Endothelial cell of umbilical vein (primary cell): ENCODE measurements at regions not wholly inside any gene's neighbourhood (a gene's known extent, or its start where the extent isn't known, plus 50 kb on each side); places are given as distances from the start of the nearest gene placed in this dataset.
"Not testable (repeated sequence)": the region's sequence is repeated elsewhere in the genome, so short reads cannot be mapped to it uniquely, and the experiment has no call there.

Experiments used
- BruUV-seq: library from RNA; stranded (reverse); fragments of 400-500 nt; replicated peaks from 2 replicates; lab custom pipeline; 2021; lab: Mats Ljungman, UMichigan
- CTCF ChIA-PET: fragments of 300-600, 350-600 bp; sonication (Branson Sonifier 250); formaldehyde crosslinking; loops from one replicate; lab custom pipeline; 2021; ENCODE audit warnings: antibody characterized with exemption, inconsistent platforms; lab: Charles Lee
- POLR2A ChIA-PET: fragments of 300-600, 350-600 bp; sonication (Branson Sonifier 250); formaldehyde crosslinking; loops from one replicate; lab custom pipeline; 2021; ENCODE audit warnings: antibody characterized with exemption, inconsistent platforms; lab: Charles Lee
- DNase-seq: peaks from one replicate; pipeline ENCODE4 v3.0.0-alpha.2; 2011; ENCODE audit warnings: low read depth, low spot score
- FAIRE-seq: peaks from 2 replicates; lab custom pipeline; 2011; peaks lifted over from hg19 to GRCh38; lab: Jason Lieb, UNC
- H2AFZ ChIP-seq: 2 replicates; pipeline ENCODE4 v1.6.0; 2012; ENCODE audit warnings: low read depth, low read length, control low read depth, inconsistent platforms
- H3K27ac ChIP-seq: 2 replicates; pipeline ENCODE4 v1.5.1; 2011; ENCODE audit warnings: low read depth, mild to moderate bottlenecking, control low read depth, low read length, moderate library complexity; ENCODE audit not compliant: insufficient read depth
- H3K27me3 ChIP-seq, 2 experiments: 2 replicates each; pipeline versions ENCODE4 v1.6.0 to v1.6.1; 2011; ENCODE audit warnings: low read length in 2 of 2, mixed read lengths in 1 of 2; ENCODE audit not compliant: control insufficient read depth in 2 of 2, insufficient read depth in 2 of 2
- H3K36me3 ChIP-seq, 2 experiments: 2 replicates in 1 of 2; 3 replicates in 1 of 2; pipeline ENCODE4 v1.5.1; 2011; ENCODE audit warnings: low read length in 2 of 2, mild to moderate bottlenecking in 1 of 2, moderate library complexity in 1 of 2; ENCODE audit not compliant: control insufficient read depth in 2 of 2, insufficient read depth in 2 of 2; ENCODE audit errors: extremely low read depth in 1 of 2
- H3K4me1 ChIP-seq: 3 replicates; pipeline ENCODE4 v1.5.1; 2011; ENCODE audit warnings: mild to moderate bottlenecking, low read length; ENCODE audit not compliant: control insufficient read depth, insufficient read depth; ENCODE audit errors: extremely low read depth
- H3K4me2 ChIP-seq: 2 replicates; pipeline ENCODE4 v1.6.1; 2011; ENCODE audit warnings: low read length, control low read depth, mixed read lengths; ENCODE audit not compliant: insufficient read depth
- H3K4me3 ChIP-seq, 3 experiments: fragments of 200-600 bp in 1 of 3; sonication (generic), shearing (Covaris generic) in 1 of 3; replicated peaks in 1 of 3; 2 replicates each; pipeline ENCODE4 v1.5.1; 2011 to 2016; ENCODE audit warnings: control low read depth in 3 of 3, low read length in 3 of 3, mild to moderate bottlenecking in 2 of 3, inconsistent platforms in 1 of 3, low read depth in 1 of 3, moderate library complexity in 1 of 3; ENCODE audit not compliant: insufficient read depth in 1 of 3
- H3K79me2 ChIP-seq: 2 replicates; pipeline ENCODE4 v1.6.0; 2012; ENCODE audit warnings: low read length, inconsistent platforms; ENCODE audit not compliant: control insufficient read depth, insufficient read depth
- H3K9ac ChIP-seq: replicated peaks from 2 replicates; pipeline ENCODE3; 2011; ENCODE audit warnings: low read length, control low read depth; ENCODE audit not compliant: insufficient read depth; ENCODE audit errors: extremely low read depth
- H3K9me1 ChIP-seq: replicated peaks from 3 replicates; pipeline ENCODE4 v1.6.0; 2011; ENCODE audit warnings: mild to moderate bottlenecking, low read length; ENCODE audit not compliant: control insufficient read depth, insufficient read depth; ENCODE audit errors: extremely low read depth
- H3K9me3 ChIP-seq: replicated peaks from 2 replicates; pipeline ENCODE4 v1.5.1; 2012; ENCODE audit warnings: low read length, inconsistent platforms; ENCODE audit not compliant: control insufficient read depth, insufficient read depth
- H4K20me1 ChIP-seq: replicated peaks from 2 replicates; pipeline ENCODE3; 2011; ENCODE audit warnings: mild to moderate bottlenecking, low read length; ENCODE audit not compliant: control insufficient read depth, insufficient read depth; ENCODE audit errors: extremely low read depth
- dilution Hi-C: fragments of 300-500 bp; cut with MboI; formaldehyde crosslinking; loops from one replicate; pipeline ENCODE4 v1.15.0; 2019; ENCODE audit warnings: low sequenced_read_pairs; ENCODE audit not compliant: extremely low pct_ligation_motif_present
- intact Hi-C: fragments of 100-400 bp; cut with micrococcal nuclease; formaldehyde crosslinking; loops from one replicate; pipeline ENCODE4 v1.10.0; 2022

GRCh38 chr4:131729716-131730398 lies 1419.2 kb upstream of the PCDH10 start:
- H3K4me2 ChIP-seq, H3K27ac ChIP-seq, H3K4me3 ChIP-seq, dilution Hi-C loops, CTCF ChIA-PET, H3K79me2 ChIP-seq, H3K36me3 ChIP-seq, H3K4me1 ChIP-seq, intact Hi-C loops, DNase-seq, H4K20me1 ChIP-seq, H3K27me3 ChIP-seq, H3K9me1 ChIP-seq, FAIRE-seq, H3K9ac ChIP-seq, POLR2A ChIA-PET, H2AFZ ChIP-seq, BruUV-seq, H3K9me3 ChIP-seq: not testable (repeated sequence)

GRCh38 chr4:131730574-131730973 lies 1418.5 kb upstream of the PCDH10 start:
- H3K9ac ChIP-seq, H3K27ac ChIP-seq, H3K27me3 ChIP-seq, H2AFZ ChIP-seq, H3K36me3 ChIP-seq, FAIRE-seq, H3K4me1 ChIP-seq, H3K9me3 ChIP-seq, H3K4me3 ChIP-seq, BruUV-seq, H3K9me1 ChIP-seq, H3K4me2 ChIP-seq, POLR2A ChIA-PET, intact Hi-C loops, CTCF ChIA-PET, dilution Hi-C loops, H4K20me1 ChIP-seq, DNase-seq, H3K79me2 ChIP-seq: not testable (repeated sequence)

- POLR2A ChIA-PET, H3K4me3 ChIP-seq, H3K36me3 ChIP-seq, H3K9me1 ChIP-seq, H2AFZ ChIP-seq, FAIRE-seq, H3K79me2 ChIP-seq, H3K9ac ChIP-seq, dilution Hi-C loops, DNase-seq, H3K4me1 ChIP-seq, BruUV-seq, H3K9me3 ChIP-seq, H3K4me2 ChIP-seq, intact Hi-C loops, H3K27me3 ChIP-seq, H3K27ac ChIP-seq, CTCF ChIA-PET, H4K20me1 ChIP-seq: not testable (repeated sequence)
Measured at GRCh38 chr4:131732034-131732630, 1417.0 kb upstream of the PCDH10 start.

GRCh38 chr4:131734321-131734720 lies 1414.8 kb upstream of the PCDH10 start:
- intact Hi-C loops, dilution Hi-C loops, DNase-seq, H2AFZ ChIP-seq, H3K27ac ChIP-seq, BruUV-seq, H4K20me1 ChIP-seq, CTCF ChIA-PET, H3K9me1 ChIP-seq, H3K9ac ChIP-seq, POLR2A ChIA-PET, H3K36me3 ChIP-seq, H3K79me2 ChIP-seq, FAIRE-seq, H3K4me1 ChIP-seq, H3K27me3 ChIP-seq, H3K4me2 ChIP-seq, H3K9me3 ChIP-seq, H3K4me3 ChIP-seq: not testable (repeated sequence)
